Dermis blood vessel endothelial cell (primary cell): ENCODE measurements at regions not wholly inside any gene's neighbourhood (a gene's known extent, or its start where the extent isn't known, plus 50 kb on each side); places are given as distances from the start of the nearest gene placed in this dataset.
"Not testable (repeated sequence)": the region's sequence is repeated elsewhere in the genome, so short reads cannot be mapped to it uniquely, and the experiment has no call there.

ENCODE experiments used
- DNase-seq: peaks from one replicate; pipeline ENCODE4 v3.0.0; 2010

DNA sequence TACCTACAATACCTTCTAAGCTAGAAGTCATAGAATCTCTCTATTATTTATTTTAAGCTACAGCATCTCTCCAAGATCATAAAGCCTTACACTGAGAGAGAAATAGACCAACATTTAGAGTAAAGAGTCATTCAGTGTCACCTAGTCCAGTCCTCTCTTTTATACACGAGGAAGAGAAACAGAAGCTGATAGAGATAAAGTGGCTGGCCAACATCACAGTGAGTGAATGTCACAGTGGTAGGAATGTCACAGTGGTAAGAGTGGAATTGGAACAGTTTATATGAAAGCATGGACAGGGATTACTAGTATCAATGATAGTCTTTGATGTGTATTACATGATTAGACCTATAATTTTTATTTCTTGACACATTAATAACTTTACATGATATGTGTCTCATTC, 307.8 kb upstream of the NBPF12 start:
- DNase-seq, result not testable (repeated sequence)

DNA sequence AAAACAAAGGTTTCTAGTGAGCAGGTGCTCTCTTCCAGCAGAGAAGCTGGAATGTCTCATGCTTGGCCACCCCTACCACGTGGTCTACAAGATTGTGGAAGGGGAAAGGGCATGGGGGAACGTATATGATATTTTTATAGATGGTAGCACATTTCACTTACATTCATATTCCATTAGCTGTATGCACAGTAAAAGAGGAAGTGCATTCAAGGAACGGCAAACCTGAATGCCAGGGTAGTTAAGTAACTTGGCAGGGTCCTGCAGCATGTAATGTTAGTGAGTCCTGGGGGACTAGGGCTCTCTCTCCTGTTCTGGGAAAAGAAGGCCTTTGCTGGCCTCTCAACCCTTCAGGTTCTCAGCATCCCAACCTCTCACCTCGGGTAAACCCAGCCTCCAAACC, 319.5 kb upstream of the NBPF12 start:
- DNase-seq, result not testable (repeated sequence)

DNA sequence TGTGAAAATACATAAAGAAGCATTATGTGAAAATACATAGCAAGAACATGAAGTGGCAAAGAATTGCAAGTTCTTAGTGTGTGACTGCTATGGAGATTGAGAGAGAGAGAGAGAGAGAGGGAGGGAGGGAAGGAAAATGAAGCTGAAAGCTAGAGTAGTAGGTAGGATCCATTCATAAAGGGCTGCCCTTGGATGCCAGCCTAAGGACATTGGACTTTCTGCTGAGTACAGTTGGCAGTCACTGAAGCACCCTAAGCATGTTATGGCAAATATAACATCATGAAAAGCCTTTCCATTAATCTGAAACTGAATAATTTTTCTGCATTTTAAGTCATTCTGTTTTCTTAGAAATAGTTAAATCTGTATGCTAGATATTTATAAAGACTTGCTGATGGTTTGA, 333.4 kb upstream of the NBPF12 start:
- DNase-seq, result not testable (repeated sequence)

DNA sequence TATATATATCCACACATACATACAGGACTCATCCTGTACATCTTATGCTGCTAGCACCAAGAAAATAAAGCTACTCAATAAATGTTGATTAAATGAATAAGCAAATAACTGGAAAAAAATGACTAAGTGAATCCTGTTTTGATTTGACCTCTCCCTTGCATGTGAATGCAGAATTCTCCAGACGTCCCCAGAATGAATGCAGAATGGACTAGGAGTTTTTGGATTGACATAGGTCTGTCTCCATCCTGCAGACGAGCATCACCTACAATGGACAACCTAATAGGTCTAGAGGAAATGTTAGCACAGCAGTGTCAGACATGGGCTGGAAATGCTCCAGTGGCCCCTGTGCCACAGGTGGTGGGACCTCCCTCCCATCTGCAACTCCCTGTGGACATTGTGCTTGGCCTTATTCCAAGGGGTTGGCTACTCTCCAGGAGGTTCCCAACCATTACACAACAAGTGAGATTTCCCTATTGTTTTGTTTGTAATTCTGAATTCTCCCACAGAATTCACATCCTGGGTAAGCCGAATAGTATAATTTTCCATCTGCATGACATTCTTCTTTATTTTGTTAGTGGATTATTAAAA, 337.3 kb upstream of the NBPF12 start:
- DNase-seq, result not testable (repeated sequence)

DNA sequence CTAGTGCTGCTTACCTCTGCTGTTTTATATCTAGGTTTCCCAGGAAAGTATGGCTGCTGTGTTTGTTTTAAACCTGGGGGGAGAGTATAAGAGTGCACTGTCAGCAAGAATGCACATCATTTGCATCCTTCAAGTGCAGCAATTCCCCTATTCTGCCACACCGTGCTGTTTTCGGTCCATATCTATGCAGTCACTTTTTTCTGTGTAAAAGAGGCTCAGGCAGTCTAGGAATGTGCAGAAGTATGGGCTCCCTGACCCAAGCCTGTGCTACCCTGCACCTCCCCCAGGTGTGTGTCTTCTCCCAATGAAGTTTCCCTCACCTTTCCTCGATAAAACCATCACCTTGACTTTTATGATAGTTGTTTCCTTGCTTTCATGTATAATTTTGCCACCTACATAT, 338.2 kb upstream of the NBPF12 start:
- not testable (repeated sequence) for DNase-seq

DNA sequence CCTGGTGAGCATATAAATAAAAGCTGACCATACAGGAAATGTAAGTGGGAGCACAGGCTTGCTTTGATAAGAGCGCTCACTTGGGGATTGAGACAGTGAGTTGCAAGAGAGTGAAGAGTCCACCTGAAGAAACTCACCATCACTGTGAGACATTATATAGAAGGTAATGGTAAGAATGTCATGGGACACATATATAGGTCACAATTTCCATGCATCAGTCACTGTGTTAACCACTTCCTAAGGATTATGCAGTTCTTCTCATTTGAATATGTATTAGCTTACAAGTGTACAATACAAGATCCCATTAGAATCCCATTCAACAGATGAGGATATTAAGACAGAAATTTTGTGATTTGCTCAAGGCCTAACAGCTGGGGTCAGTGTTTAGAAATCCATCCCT, 352.4 kb upstream of the NOTCH2NLA start:
- DNase-seq, result not testable (repeated sequence)

DNA sequence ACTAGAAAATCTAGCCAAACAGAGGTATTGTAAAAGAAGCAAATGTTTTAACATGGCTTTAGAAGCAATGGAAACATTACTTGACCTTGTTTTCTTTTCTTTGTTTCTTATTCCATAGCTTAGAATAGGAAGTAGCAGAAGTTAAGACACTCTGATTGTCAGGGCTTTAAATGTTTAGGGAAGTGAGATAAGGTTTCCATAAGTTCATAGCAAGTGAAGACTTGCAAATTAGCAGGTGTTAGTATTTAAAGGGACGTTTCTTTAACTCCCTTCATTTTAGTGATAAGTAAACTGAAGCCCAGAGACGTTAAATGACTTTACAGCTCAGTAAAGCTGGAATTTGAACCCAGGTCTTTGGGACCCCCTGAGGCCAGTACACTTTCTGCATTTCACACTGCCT, 338.7 kb upstream of the NOTCH2NLA start:
- DNase-seq, result not testable (repeated sequence)

DNA sequence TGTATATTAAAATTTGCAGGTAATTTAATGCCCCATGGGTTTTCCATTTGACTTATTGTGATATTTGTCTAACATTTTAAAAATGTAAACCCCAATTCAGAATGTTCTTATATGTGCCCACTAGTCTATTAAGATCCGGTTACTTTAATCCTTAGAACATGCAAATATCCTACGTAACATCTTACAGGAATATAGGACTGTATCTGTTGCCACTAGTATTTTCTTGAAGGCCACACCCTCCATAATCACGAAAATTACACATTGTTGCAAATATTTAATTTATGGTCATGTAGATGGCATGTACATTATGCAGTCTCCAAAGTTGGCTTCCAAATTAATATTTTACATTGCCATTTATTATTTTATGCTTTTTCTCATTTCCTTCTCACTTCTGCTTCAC, 329.2 kb upstream of the NOTCH2NLA start:
- DNase-seq, result not testable (repeated sequence)

DNA sequence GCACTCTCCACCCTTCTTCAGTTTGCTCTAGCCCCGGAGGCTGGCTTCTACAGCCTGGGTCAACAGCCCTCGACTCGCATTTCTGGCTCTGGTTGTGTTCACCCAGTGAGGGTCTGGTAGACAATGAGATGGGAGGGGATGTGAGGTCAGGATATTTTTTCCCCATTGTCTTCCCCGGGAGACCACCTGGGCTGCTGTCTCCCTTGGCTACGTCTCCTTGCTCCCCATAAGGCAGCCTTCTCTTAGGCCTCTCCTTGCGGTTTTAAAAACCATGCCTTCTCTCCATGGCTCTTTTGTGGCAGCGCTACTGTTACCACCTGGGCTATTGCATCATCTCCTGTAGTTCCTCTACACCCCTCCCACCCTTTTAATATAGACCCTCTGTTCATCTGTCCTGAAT, 327.6 kb upstream of the NOTCH2NLA start:
- not testable (repeated sequence) for DNase-seq

DNA sequence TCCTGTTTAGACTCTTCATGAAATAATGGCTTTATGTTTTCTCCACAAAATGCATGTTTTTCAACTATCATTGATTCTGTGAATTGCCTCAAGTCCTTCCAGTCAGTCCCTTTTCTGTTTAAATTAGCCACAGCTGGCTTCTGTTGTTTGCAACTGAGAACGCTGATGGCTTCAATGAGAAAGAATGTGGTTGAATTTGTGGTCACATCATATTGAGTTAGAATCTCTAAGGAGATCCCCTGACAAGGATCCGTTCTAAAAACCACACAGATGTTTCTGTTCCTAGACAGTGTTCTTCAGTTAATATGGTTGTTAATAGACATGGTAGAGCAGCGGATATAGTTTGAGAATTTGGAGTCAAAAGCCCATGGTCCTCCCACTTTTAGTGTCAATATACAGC, 323.6 kb upstream of the NOTCH2NLA start:
- DNase-seq, result not testable (repeated sequence)

DNA sequence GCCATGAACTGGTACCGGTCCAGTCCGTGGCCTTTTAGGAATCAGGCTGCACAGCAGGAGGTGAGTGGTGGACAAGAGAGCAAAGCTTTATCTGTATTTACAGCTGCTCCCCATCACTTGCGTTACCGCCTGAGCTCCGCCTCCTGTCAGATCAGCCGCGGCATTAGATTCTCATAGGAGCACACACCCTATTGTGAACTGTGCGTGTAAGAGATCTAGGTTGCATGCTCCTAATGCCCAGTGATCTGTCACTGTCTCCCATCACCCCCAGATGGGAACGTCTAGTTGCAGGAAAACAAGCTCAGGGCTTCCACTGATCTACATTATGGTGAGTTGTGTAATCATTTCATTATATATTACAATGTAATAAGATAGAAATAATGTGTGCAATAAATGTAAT, 319.9 kb upstream of the NOTCH2NLA start:
- DNase-seq, result not testable (repeated sequence)

DNA sequence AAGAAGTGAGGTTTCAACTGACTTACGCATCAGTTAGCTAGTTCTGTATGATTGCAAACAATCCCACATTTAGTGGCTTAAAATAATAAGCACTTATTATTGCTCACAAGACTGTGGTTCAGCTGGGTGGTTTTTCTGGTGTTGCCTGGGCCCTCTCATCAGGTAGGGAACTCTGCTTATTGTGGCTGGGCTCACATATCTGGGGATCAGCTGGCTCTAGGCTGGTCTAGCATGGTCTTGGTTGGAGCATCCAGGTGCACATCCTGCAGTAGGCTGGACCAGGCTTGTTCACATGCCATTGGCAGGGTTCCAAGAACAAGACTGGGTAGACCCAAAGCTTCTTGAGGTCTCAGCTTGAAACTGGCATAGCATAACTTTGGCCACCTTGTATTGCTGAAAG, 317.4 kb upstream of the NOTCH2NLA start:
- DNase-seq, result not testable (repeated sequence)

DNA sequence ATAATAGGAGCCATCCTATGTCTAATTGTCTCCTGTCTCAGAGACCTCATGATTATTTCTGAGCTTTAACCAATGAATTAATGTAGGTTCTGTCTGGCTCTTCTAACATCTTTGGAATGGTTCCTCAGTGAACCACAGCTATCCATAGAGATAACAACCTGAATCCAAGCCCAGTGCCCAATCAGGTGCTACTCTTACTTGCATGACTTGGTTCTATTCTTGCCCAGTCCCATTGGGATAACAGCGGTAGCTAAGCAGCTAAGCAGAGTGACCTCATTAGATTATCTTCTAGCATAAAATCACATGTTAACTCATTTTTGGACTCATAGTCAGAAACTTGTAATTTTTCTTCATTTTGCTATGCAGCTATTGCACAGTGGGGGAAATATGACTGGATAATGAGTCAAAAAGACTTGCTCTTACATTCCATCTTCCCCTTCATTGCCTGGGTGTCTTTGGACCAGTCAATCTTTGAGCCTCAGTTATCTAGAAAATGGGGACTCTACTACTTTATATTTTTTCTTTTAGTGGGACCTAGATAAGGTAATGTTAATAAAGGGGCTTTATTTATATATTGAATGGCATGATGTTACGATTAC, 309.1 kb upstream of the NOTCH2NLA start:
- DNase-seq, result not testable (repeated sequence)

DNA sequence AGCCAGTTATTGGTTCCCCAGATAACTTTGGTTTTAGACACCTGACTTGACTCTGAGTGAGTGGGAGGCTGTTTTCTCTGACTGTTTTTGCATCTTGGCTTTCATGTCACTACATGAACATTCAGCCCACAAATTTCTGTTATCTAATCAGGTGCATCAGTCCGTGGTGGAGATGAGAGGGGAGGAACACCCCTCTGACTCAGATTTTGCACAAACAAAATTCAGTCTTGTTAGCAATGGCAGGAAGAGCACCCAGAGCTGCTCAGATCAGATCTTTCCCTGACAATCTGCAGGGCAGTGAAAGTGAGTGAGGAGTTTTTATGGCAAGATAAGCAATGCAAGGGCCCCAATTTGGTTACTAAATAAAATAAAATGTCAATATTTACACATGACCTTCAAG, 307.2 kb upstream of the NOTCH2NLA start:
- DNase-seq, result not testable (repeated sequence)

DNA sequence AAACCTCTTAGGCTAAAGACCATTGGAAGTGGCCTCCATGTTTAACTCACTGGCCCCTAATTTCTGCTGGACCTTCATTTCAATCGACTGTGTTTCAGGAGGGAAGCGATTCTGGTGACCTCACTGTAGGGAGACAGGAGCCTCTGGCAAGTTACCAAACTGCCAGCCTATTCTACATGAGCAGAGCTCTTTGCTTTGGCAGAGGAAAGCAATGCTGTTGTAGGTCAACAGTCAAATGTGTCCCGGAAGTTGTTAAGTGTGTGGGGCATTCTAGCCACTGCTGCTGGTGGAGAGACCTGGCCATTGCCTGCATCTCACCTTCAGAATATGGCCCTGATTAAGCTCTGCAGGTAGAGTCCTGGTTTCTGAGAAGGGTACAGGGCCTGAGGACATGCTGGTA, 306.8 kb upstream of the NOTCH2NLA start:
- DNase-seq, result not testable (repeated sequence)

DNA sequence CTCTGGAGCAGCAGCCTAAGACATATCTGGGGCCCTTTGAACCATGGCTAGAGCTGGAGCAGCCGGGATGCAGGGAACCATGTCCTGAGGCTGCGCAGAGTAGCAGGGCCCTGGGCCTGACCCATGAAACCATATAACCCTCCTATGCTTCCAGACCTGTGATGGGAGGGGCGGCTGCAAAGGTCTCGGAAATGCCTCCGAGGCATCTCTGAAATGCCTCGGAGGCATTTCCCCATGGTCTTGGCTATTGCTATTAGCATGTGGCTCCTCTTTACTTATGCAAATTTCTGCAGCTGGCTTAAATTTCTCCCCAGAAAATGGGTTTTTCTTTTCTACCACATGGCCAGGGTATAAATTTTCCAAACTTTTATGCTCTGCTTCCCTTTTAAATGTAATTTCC, 302.1 kb upstream of the NOTCH2NLA start:
- not testable (repeated sequence) for DNase-seq

DNA sequence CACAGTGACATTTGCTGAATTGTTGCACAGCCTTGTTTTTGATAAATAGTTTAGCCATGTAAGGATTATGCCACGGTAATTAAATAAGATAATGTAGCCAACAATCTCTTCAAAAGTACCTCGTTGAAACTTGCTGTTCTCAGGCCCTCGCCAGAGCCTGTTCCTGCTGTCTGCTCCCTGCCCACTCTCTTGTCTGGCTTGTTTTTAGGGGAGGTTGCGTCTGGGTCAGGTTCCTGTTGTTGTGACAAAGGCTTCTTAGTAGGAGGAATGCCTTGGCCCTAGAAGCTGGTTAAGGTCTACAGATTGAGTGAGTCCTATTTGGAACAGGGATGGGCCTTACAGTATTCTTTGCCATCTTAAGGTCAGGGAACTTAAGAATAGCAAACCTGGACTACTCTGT, 294.0 kb upstream of the NOTCH2NLA start:
- not testable (repeated sequence) for DNase-seq

DNA sequence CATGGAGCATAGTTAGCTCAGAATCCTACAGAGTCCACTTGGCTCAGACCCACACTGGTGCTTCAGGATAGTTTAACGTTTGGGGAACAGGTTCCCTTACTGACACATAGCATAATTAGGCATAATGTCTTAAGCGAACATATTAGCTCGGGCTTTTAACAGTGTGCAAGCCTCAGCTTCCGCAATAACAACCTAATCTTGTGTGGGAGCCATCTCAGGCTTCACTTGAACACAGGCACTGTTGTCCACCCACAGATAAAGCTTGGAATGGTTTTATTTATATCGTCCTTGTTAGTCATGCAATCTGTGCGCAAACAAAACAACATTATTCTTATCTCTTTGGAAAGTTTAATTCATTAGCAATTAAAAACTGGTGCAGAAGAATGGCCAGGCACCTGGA, 293.5 kb upstream of the NOTCH2NLA start:
- DNase-seq, result not testable (repeated sequence)

DNA sequence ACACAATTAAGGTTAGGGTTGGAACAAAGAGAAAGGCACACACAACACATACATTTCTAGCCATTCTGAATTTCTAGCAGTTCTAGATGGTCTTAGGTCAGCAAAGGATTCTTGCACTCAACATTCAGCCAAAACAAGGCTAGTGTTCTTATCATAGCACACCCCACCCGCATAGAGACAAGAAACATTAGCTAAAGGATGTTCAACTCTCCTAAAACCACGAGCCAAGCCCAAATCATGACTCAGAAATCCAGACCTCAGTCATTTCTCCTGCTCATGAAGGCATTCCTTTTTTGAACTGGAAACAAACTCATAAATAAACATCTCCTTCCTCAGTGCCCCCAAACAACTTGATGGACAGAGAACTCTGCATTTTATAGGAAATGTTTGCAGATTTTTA, 293.0 kb upstream of the NOTCH2NLA start:
- not testable (repeated sequence) for DNase-seq

DNA sequence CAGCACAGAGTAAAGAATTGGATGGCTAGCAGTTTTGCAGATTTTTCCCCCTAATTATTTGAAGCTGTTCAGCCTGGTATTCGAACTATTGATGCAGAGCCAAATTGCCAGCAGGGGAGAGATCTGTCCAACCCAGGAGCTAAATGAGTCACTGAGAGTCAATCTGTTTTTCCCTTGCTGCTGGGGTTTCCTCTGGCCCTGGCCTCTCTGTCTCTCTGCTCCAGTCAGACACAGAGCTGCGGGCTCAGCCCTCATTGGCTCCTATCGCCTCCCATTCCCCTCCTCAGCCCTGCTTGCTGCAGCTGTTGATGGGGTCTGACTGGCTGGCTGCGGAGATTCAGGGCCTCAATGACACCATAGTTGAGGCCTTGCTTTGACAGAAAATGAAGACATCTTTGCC, 284.9 kb upstream of the NOTCH2NLA start:
- DNase-seq, result not testable (repeated sequence)

DNA sequence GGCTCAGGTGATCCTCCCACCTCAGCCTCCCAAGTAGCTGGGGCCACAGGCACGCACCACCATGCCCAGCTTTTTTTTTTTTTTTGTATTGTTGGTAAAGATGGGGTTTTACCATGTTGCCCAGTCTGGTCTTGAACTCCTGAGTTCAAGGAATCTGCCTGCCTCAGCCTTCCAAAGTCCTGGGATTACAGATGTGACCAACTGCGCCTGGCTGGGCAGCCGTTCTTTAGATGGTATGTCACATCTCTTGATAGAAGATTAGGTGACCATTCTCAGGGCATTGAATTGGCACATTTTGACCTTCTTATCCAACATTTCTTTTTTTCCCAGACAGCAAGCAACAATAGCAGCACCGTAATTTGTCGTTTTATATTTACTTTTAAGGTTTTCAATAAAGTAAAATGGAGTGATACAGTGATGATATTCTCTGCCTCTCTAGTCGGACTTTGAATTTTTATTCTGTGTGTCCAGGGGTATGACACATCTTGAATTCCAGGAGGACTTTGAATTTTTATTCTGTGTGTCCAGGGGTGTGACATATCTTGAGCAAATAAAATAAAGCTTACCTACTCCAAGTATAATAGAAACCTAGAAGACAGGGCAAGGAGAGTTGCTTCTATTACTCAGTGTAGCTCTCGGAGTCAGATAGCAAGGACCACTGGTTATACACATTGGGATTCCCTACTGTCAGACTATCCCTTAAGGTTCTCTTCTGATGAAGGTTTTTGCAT, 282.4 kb upstream of the NOTCH2NLA start:
- DNase-seq, result not testable (repeated sequence)

DNA sequence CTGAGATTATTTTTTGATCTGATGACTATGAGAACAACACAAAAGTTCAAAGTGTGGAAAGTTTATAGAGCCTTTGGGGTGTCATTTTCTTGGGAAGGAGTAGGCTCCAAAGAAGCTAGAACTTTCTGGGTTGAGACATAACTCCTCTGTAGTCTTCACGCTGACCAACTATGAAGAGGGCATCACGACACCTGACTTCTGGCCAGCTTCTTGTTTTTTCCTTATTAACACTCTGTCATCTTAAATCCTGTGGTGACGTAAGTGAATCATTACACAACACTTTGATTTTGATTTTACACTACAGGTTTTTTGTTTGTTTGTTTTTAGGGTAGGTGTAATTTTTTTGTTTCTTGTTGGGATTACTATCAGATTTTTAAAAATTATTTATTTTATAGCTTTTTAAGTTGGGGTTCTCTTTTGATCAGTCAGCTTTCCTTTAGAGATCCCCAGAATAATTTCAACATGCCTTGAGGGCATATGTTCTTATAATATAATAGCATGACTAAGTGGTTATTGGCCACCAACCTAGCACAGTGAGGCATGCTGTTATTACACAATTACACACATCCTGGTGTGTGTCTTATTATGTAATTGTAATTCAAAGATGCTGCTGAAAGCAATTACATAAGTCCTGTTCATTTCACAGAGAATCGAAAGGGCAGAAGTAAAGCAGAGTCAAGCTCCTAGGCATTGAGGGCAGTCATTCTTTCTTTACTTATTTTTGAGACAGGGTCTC, 281.6 kb upstream of the NOTCH2NLA start:
- DNase-seq, result not testable (repeated sequence)

DNA sequence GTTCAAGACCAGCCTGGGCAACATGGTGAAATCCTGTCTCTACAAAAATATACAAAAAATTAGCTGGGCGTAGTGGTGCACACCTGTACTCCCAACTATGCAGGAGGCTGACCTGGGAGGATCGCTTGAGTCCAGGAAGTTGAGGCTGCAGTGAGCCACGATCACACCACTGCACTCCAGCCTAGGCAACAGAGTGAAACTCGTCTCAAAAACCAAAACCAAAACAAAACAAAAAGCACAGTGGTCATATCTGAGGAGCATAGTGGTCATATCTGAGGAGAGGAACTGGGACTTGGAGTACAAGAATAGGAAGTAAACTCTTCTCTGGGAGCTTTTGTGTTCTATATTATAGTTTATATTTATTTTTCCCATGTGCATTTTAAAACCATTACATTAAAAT, 275.3 kb upstream of the NOTCH2NLA start:
- not testable (repeated sequence) for DNase-seq
